Adrenal gland (tissue), 5 donors: ENCODE measurements at regions not wholly inside any gene's neighbourhood (a gene's known extent, or its start where the extent isn't known, plus 50 kb on each side); places are given as distances from the start of the nearest gene placed in this dataset.

Source experiments
- CTCF ChIP-seq, 6 experiments: fragments of 450-650 bp in 4 of 6; fragments of 200-600 bp in 2 of 6; sonication (generic) in 1 of 6; IDR thresholded peaks; 1 replicate in 5 of 6; 2 replicates in 1 of 6; pipeline versions ENCODE4 v1.5.1 to v1.8.0; 2016 to 2021; ENCODE audit warnings: antibody characterized with exemption in 6 of 6, mild to moderate bottlenecking in 2 of 6, moderate library complexity in 1 of 6
- POLR2A ChIP-seq, 2 donors: fragments of 450-650 bp; IDR thresholded peaks; one replicate each; pipeline ENCODE4 v1.6.1; 2017; ENCODE audit warnings: antibody characterized with exemption in 2 of 2, mild to moderate bottlenecking in 2 of 2, moderate library complexity in 1 of 2
- donor health status: DM: no; HTN: no; CAD: no.

GRCh38 chr3:30193625-30194044, 412.8 kb upstream of the TGFBR2 start:
- TF ChIP-seq CTCF (IDR thresholded peaks at IDR 0.05) = no peak
- TF ChIP-seq POLR2A (IDR thresholded peaks at IDR 0.05) = no peak
